Activated CD4-positive, alpha-beta memory T cell treated with anti-CD3 and anti-CD28 coated beads, Interleukin-2, amount 10 ng/mL, durations not matched to agents 7 days and 5 days (primary cell): ENCODE measurements at regions not wholly inside any gene's neighbourhood (a gene's known extent, or its start where the extent isn't known, plus 50 kb on each side); places are given as distances from the start of the nearest gene placed in this dataset.
"Not testable (repeated sequence)": the region's sequence is repeated elsewhere in the genome, so short reads cannot be mapped to it uniquely, and the experiment has no call there.

Source experiments
- CTCF ChIA-PET: fragments of 350-600 bp; sonication (Branson Sonifier 250); formaldehyde crosslinking; loops from one replicate; lab custom pipeline; 2021; ENCODE audit warnings: antibody characterized with exemption, inconsistent platforms; lab: Charles Lee
- POLR2A ChIA-PET: fragments of 350-600 bp; sonication (Branson Sonifier 250); formaldehyde crosslinking; loops from one replicate; lab custom pipeline; 2021; ENCODE audit warnings: antibody characterized with exemption; lab: Charles Lee
- DNase-seq: peaks from one replicate; pipeline ENCODE4 v3.0.0-alpha.2; 2020
- H3K27ac Mint-ChIP-seq: one replicate; pipeline ENCODE4 v1.8.0; 2021; ENCODE audit warnings: mild to moderate bottlenecking, mixed read lengths
- H3K27me3 Mint-ChIP-seq: one replicate; pipeline ENCODE4 v1.8.0; 2021; ENCODE audit warnings: mixed read lengths
- H3K36me3 Mint-ChIP-seq: one replicate; pipeline ENCODE4 v1.8.0; 2021; ENCODE audit warnings: low read depth, mixed read lengths
- H3K4me1 Mint-ChIP-seq: one replicate; pipeline ENCODE4 v1.8.0; 2021; ENCODE audit warnings: mixed read lengths
- H3K4me3 Mint-ChIP-seq: one replicate; pipeline ENCODE4 v1.8.0; 2021; ENCODE audit warnings: mild to moderate bottlenecking, mixed read lengths
- H3K9me3 Mint-ChIP-seq: one replicate; pipeline ENCODE4 v1.8.0; 2021; ENCODE audit warnings: mixed read lengths

DNA sequence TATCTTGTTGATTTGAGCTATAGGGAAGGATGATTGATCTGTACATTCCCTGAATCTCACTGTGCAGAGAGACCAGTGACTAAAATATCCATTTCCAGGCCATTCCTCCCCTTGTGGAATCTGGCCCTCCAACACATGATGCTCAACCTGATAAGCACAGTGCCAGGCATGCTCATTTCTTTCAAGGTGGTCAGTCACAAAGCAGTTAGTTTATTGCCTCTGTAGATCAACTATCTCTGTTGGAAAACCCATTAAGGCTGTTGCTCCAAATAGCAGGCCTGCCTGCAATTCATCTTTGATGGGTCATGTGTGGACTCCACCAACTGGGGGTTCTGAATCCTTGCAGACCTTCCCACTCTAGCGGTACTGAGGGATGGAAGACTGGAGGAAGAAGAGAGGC lies 168.6 kb upstream of the FOXK1 start:
- H3K27me3 Mint-ChIP-seq, result peaks cover 1% of the 10 kb centered on the region
- no peaks in the 10 kb centered on the region for H3K36me3 Mint-ChIP-seq

DNA sequence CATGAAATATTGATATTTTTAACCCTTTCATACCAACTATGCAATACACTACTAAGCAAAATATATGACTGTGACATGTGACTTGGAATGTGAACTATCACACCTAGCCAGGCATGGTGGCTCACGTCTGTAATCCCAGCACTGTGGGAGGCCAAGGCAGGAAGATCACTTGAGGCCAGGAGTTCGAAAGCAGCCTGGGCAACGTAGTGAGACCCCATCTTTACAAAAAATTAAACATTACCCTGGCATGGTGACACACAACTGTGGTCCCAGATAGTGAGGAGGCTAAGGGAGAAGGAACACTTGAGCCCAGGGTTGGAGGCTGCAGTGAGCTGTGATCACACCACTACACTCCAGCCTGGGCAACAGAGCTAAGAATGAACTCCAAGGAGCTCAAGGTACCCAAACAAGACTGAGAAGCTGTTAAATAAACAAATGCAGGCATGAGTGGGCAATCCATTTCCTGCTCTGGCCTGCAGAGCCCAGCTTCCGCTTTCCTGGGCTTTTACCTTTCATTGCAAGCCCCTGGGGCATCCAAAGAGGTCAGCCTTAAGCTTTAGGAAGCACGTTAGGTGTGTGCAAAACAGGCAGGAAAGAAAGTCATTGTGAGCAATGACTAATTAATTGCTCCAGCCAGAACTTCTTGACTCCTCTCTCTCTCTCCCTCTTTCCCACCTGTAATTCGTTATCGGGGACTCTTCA lies 162.1 kb upstream of the FOXK1 start:
- Mint-ChIP-seq H3K4me1 (no peaks in the 10 kb centered on the region), H3K36me3 (no peaks in the 10 kb centered on the region), H3K9me3 (no peaks in the 10 kb centered on the region), H3K27ac (no peak overlapping the region), H3K27me3 (peaks cover 1% of the 10 kb centered on the region), H3K4me3 (no peak overlapping the region)
- POLR2A ChIA-PET, result no interaction called here
- DNase-seq, result no peak
- CTCF ChIA-PET, result no interaction called here

More for the DNA sequence above, 168.6 kb upstream of the FOXK1 start:
- ChIA-PET POLR2A (no interaction called here), CTCF (no interaction called here)
- H3K4me3 Mint-ChIP-seq, result no peak overlapping the region
- H3K27ac Mint-ChIP-seq, result no peak overlapping the region
- H3K9me3 Mint-ChIP-seq, result peaks cover 19% of the 10 kb centered on the region
- no peak for DNase-seq
- no peaks in the 10 kb centered on the region for H3K4me1 Mint-ChIP-seq

DNA sequence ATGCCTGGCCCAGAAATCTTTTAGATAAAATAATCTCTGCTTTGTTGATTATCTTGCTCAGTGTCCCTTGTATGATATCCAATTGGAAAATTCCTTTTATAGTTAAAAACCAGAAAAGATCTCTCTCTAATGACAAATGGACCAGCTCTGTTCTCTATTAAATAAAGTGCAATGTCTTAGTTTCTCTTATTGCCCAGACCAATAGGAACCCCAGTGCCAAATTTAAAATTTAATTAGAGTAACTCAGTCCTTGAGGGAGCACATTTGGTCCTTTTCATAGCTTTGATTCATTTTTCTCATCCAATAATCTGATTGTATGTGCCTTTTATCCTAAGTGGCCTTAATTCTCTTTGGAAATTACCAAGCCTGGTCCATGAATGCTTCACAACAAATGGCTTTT lies 158.9 kb upstream of the FOXK1 start:
- Mint-ChIP-seq H3K4me1 (no peaks in the 10 kb centered on the region), H3K27me3 (no peaks in the 10 kb centered on the region), H3K9me3 (no peaks in the 10 kb centered on the region), H3K36me3 (no peaks in the 10 kb centered on the region), H3K27ac (no peak overlapping the region), H3K4me3 (no peak overlapping the region)
- POLR2A ChIA-PET, result no interaction called here
- CTCF ChIA-PET, result no interaction called here
- DNase-seq, result no peak

DNA sequence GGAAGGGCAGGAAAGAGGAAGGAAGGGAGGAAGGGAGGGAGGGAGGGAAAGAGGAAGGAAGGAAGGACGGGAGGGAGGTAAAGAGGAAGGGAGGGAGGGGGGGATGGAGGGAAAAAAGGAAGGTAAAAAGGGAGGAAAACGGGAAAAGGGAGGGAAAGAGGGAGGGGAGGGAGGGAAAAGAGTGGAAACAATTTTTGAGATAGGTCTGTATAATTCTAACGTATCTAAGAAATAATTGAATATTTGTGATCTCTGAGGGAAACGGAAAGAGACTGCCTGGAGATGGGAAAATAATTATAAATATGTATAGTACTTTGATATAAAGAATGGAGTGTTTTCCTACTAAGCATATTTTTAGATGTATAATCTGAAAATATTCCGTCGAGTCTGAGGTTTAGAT lies 158.2 kb upstream of the FOXK1 start:
- Mint-ChIP-seq H3K27me3 (no peaks in the 10 kb centered on the region), H3K27ac (no peak overlapping the region), H3K4me3 (no peak overlapping the region), H3K4me1 (no peaks in the 10 kb centered on the region), H3K9me3 (no peaks in the 10 kb centered on the region), H3K36me3 (no peaks in the 10 kb centered on the region)
- CTCF ChIA-PET, result no interaction called here
- no peak for DNase-seq
- POLR2A ChIA-PET, result no interaction called here

DNA sequence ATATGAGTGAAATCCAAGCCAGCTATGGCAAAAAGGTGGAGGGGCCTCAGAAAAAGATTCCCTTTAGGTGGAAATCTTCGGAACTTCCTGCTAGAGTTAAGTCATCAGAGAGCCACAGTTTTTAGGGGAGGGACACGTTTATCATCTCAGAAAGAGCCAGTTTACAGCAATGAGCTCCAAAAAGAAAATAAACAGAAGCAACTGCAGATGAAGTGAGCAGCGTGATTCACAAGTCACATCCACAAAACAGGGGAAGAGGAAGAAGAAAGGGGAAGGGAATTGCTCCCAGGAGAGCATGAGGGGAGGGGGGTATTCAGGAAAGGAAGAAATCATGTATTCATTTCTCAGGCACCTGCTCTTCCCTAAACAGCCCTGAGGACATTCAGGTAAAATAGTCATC lies 156.2 kb upstream of the FOXK1 start:
- Mint-ChIP-seq H3K9me3 (no peaks in the 10 kb centered on the region), H3K27ac (no peak overlapping the region), H3K4me3 (no peak overlapping the region), H3K36me3 (no peaks in the 10 kb centered on the region), H3K27me3 (no peaks in the 10 kb centered on the region), H3K4me1 (no peaks in the 10 kb centered on the region)
- POLR2A ChIA-PET, result no interaction called here
- no peak for DNase-seq
- CTCF ChIA-PET, result no interaction called here

DNA sequence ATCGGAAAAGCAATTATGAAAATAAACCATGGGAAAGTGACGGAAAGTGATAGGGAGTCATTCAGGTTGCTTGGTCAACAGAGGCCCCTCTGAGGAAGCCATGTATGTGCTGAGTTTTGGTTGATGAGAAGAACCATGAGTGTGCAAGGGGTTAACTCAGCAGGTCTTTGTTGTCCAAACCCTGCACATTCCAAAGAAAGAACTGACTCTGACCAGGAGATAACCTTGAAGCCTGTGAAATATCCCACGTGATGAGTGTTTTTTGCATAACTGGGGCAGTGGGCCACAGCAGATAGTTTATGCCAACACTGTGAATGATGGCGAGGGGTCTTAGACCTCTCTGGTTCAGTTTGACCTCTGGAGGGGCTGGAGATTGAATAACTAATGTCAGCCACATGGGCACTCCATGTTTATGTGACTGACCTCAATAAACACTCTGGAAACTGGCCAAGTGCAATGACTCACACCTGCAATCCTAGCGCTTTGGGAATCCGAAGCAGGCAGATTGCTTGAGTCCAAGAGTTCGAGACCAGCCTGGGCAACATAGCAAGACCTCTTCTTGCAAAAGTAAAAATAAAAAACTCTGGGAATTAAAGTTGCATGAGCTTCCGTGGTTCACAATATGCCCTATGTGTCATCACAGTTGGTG lies 154.0 kb upstream of the FOXK1 start:
- H3K4me1 Mint-ChIP-seq, result no peaks in the 10 kb centered on the region
- no peak overlapping the region for H3K27ac Mint-ChIP-seq
- H3K27me3 Mint-ChIP-seq, result no peaks in the 10 kb centered on the region
- POLR2A ChIA-PET, result no interaction called here
- no peak overlapping the region for H3K4me3 Mint-ChIP-seq
- no peaks in the 10 kb centered on the region for H3K36me3 Mint-ChIP-seq
- DNase-seq, result no peak
- no peaks in the 10 kb centered on the region for H3K9me3 Mint-ChIP-seq
- CTCF ChIA-PET, result no interaction called here

DNA sequence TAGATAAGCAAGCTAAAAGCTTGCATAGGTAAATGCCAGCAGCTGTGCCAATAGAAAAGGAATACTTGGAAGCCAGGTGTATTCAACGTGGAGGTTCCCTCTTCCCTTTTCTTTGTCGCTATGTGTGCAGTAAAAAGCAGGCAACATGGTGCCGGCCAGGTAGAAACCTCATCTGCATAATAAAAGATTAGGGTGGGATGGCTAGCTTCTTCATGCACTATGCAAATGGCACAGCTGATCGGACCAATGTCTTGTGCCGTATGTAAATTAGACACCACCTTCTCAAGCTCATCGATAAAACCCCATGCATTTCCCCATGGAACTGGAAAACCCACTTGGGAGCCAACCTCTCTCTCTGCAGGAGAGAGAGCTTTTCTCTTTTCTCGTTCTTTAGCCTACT lies 150.9 kb upstream of the FOXK1 start:
- ChIA-PET CTCF (no interaction called here), POLR2A (no interaction called here)
- Mint-ChIP-seq H3K9me3 (peaks cover 2% of the 10 kb centered on the region), H3K27ac (no peak overlapping the region), H3K4me3 (no peak overlapping the region), H3K36me3 (no peaks in the 10 kb centered on the region), H3K4me1 (no peaks in the 10 kb centered on the region), H3K27me3 (no peaks in the 10 kb centered on the region)
- no peak for DNase-seq

DNA sequence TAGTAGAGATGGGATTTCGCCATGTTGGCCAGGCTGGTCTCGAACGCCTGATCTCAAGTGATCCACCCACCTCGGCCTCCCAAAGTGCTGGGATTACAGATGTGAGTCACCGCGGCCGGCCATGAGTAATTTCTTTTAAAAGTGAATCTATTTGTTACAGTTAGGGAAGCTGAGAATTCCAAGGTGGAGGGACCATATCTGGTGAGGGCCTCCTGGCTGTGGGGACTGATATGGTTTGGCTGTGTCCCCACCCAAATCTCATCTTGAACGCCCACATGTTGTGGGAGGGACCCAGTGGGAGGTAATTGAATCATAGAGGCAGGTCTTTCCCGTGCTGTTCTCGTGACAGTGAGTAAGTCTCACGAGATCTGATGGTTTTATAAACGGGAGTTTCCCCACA lies 148.8 kb upstream of the FOXK1 start:
- H3K36me3 Mint-ChIP-seq, H3K4me1 Mint-ChIP-seq, POLR2A ChIA-PET, H3K9me3 Mint-ChIP-seq, H3K27me3 Mint-ChIP-seq, DNase-seq, H3K4me3 Mint-ChIP-seq, CTCF ChIA-PET, H3K27ac Mint-ChIP-seq: not testable (repeated sequence)

DNA sequence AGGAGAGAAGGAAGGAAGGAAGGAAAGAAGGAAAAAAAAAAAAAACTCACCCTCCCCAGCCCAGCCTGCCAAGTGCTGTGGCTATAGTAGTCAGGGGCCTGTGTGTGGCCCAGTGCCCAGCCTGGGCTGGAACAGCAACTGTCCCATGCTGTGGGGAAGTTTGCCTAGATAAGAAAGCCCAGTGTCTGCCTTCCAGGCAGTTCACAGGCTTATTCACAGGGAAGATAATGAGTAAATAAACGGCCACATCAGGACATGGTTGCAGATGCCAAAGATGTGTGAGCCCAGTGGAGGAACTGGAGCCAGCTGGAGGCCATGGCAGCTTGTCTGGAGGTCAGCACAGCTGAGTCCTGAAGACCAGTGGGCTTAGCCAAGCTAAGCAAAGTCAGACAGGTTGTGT lies 132.4 kb upstream of the FOXK1 start:
- no peak overlapping the region for H3K4me3 Mint-ChIP-seq
- DNase-seq, result no peak
- H3K9me3 Mint-ChIP-seq, result peaks cover 8% of the 10 kb centered on the region
- no peaks in the 10 kb centered on the region for H3K4me1 Mint-ChIP-seq
- no peaks in the 10 kb centered on the region for H3K36me3 Mint-ChIP-seq
- no peaks in the 10 kb centered on the region for H3K27me3 Mint-ChIP-seq
- ChIA-PET CTCF (no interaction called here), POLR2A (no interaction called here)
- H3K27ac Mint-ChIP-seq, result no peak overlapping the region

DNA sequence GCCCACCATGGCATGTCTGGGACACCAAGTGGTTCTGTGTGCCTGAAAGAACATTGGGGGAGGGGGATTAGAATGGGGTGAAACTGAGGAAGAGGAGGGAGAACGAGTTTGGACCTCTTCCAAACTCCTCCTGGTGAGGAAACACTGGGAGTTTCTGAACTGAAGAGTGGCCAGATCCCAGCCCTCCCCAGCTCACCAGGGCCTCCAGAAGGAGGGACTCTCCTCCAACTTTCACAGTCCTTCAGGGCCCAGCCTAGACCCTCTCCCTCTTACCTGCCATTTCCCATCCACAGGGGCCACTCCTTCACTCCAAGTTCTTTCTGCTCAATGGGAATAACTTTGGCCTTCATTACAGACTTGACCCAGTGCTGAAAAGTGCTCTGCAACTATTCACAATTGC lies 132.0 kb upstream of the FOXK1 start:
- ChIA-PET CTCF (no interaction called here), POLR2A (no interaction called here)
- Mint-ChIP-seq H3K4me3 (no peak overlapping the region), H3K27me3 (no peaks in the 10 kb centered on the region), H3K4me1 (no peaks in the 10 kb centered on the region), H3K27ac (no peak overlapping the region), H3K9me3 (peaks cover 8% of the 10 kb centered on the region), H3K36me3 (no peaks in the 10 kb centered on the region)
- no peak for DNase-seq

DNA sequence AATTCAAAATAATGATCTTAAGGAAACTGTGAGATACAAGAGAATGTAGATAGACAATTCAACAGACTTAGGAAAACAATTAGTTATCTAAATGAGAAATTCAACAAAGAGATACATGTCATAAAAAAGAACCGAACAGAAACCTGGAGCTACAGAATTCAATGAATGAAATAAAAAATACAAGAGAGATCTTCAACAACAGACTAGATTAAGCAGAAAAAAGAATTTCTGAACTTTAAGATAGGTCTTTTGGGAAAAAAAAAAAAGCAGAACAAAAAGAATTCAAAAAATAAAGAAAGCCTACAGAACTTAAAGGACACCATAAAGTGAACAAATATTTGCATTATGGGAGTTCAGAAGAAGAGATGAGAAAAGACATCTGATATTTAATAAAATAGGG lies 129.1 kb upstream of the FOXK1 start:
- ChIA-PET CTCF (interaction anchor here (0.5 kb wide), 1 partner anchor 494 kb away, joined by 4 read pairs; no protein-coding TSS in a partner anchor), POLR2A (no interaction called here)
- Mint-ChIP-seq H3K4me1 (no peaks in the 10 kb centered on the region), H3K36me3 (no peaks in the 10 kb centered on the region), H3K9me3 (peaks cover 8% of the 10 kb centered on the region), H3K27ac (no peak overlapping the region), H3K4me3 (no peak overlapping the region), H3K27me3 (no peaks in the 10 kb centered on the region)
- DNase-seq, result no peak

DNA sequence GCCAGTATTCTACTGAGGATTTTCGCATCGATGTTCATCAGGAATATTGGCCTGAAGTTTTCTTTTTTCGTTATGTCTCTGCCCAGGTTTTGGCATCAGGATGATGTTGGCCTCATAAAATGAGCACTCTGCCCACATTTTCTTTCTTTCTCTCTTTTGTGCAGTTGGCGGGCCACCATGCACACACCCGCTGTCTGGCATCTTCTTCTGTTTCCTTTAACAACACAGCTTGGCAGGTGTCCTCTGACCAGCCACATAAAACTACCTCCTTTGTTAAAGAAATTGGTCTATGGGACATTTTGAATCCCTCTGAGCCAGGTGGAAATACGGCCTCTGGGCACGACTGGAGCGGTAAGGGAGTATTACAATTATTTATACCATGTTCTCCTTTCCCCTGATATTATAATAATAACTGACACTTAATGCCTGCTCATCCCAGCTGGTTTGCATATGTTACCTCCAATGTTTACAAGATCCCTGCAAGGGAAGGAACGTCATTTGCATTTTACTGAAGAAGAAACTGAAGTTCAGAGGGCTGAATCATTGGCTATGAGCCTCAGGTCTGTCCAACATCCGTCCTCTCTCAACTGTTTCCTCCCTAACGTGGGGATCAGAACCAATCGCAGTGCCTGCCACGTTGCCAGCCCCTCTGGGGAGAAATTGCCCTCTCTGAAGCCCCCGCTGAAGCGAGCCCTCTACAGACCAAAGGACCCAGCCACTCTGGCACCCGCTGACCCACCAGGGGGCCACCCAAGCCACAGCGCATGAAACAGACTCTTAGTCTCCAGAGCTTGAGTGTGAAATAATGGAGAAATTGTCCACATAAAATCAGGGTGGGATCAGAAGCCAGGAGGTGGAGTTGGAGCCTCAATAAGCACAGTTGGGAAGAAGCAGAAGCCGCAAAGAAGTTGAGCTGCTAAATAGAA lies 125.0 kb upstream of the FOXK1 start:
- Mint-ChIP-seq H3K4me1 (no peaks in the 10 kb centered on the region), H3K4me3 (no peak overlapping the region), H3K27ac (no peak overlapping the region), H3K27me3 (peaks cover 3% of the 10 kb centered on the region), H3K36me3 (no peaks in the 10 kb centered on the region), H3K9me3 (peaks cover 5% of the 10 kb centered on the region)
- ChIA-PET CTCF (no interaction called here), POLR2A (no interaction called here)
- DNase-seq, result no peak

DNA sequence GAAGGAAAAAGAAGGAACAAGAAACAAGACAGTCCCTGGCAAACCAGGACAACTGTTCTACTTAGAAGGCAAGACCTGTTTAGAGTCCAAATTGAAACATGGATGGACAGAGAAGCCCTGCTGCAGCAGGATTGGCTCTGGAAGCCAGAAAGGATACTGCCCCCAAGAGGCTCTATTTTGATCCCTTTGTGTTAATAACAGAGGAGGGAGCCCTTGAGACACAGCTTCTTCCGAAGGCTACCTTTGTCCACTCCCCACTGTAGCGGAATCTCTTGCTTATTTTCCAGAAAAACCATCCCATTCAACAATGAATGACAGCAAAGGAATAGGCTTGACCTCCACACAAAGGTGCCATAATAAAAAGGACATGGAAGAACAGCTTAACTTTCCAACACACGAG lies 120.3 kb upstream of the FOXK1 start:
- Mint-ChIP-seq H3K4me1 (no peaks in the 10 kb centered on the region), H3K27ac (no peak overlapping the region), H3K27me3 (peaks cover 7% of the 10 kb centered on the region), H3K9me3 (no peaks in the 10 kb centered on the region), H3K36me3 (no peaks in the 10 kb centered on the region), H3K4me3 (no peak overlapping the region)
- ChIA-PET CTCF (no interaction called here), POLR2A (no interaction called here)
- DNase-seq, result no peak
